Right lobe of liver (tissue), 6 donors: ENCODE measurements at regions not wholly inside any gene's neighbourhood (a gene's known extent, or its start where the extent isn't known, plus 50 kb on each side); places are given as distances from the start of the nearest gene placed in this dataset.

ENCODE experiments used
- ATAC-seq, 4 donors: fragments of 200-7000 bp; cut with Tn5 transposase; one replicate each; pipeline ENCODE4 v1.9.1; 2020; ENCODE audit warnings: mild to moderate bottlenecking in 4 of 4, moderate library complexity in 4 of 4
- DNase-seq, 3 donors: peaks; one replicate each; pipeline ENCODE4 v3.0.0-alpha.2; 2020
- H3K27ac ChIP-seq, 3 donors: fragments of 200-600 bp; one replicate each; pipeline ENCODE4 v1.8.0; 2022
- H3K27me3 ChIP-seq, 2 donors: fragments of 200-600 bp; one replicate each; pipeline ENCODE4 v1.8.0; 2022
- H3K36me3 ChIP-seq, 4 donors: fragments of 200-600 bp; sonication (generic) in 1 of 4; one replicate each; pipeline versions ENCODE4 v1.5.1 to v1.8.0; 2017 to 2022; ENCODE audit warnings: control low read depth in 1 of 4
- H3K4me1 ChIP-seq, 4 donors: fragments of 200-600 bp; sonication (generic) in 1 of 4; one replicate each; pipeline versions ENCODE4 v1.5.1 to v1.8.0; 2017 to 2022; ENCODE audit warnings: control low read depth in 1 of 4
- H3K4me3 ChIP-seq, 3 donors: fragments of 200-600 bp; one replicate each; pipeline ENCODE4 v1.8.0; 2022
- H3K9me3 ChIP-seq, 4 donors: fragments of 200-600 bp; sonication (generic) in 1 of 4; one replicate each; pipeline versions ENCODE4 v1.5.1 to v1.8.0; 2017 to 2022; ENCODE audit warnings: control low read depth in 1 of 4
- POLR2A ChIP-seq: fragments of 450-650 bp; IDR thresholded peaks from one replicate; pipeline ENCODE4 v1.6.1; 2017; ENCODE audit warnings: antibody characterized with exemption, mild to moderate bottlenecking
- WGBS: methylation state at CpG from one replicate; pipeline ENCODE4 v1.1.6; 2018; ENCODE audit warnings: low coverage, low lambda C conversion rate; ENCODE audit not compliant: insufficient coverage; ENCODE audit errors: missing lambda C conversion rate; 5-methylcytosine and 5-hydroxymethylcytosine counted together
- intact Hi-C, 2 donors: fragments of 100-400 bp; cut with DNase I; formaldehyde crosslinking; loops; one replicate each; pipeline versions ENCODE4 v1.11.2 to v1.14.1; 2022
- TF ChIP-seq, protein P1 (sequence below), 4 donors: fragments of 200-600 bp in 3 of 4; fragments of 450-650 bp in 1 of 4; IDR thresholded peaks; one replicate each; pipeline versions ENCODE4 v1.5.1 to v1.8.0; 2016 to 2022; ENCODE audit warnings: antibody characterized with exemption in 4 of 4, mild to moderate bottlenecking in 2 of 4
- donor health status: DM: no; HTN: yes; CAD: no.
- donor health status: DM: no; HTN: no; CAD: no.
- donor health status: DM: no; HTN: no; CAD: no.
- donor health status: DM: no; HTN: yes; CAD: no.
- donor health status: DM: no; HTN: yes; CAD: no.

DNA sequence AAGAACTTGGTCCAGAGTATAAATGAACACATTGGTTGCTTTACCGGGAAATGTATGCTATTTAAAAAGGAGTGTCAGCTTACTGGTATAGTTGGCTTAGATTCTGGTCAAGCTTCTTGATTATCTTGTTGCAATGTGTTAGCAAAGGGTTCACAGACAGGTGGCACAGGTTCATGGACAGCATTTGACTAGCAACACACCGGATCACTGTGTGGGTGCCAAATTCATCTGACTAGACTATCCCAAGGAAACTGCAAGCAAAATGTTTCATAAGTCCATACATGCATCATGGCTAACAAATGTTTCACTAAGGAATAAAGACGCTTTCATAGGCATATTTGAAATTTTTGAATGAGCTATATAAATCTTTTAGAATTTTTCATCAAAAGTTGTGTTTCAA is 274.1 kb downstream of the PLK2 start:
- no peak for TF ChIP-seq POLR2A
- TF ChIP-seq, protein P1, sequence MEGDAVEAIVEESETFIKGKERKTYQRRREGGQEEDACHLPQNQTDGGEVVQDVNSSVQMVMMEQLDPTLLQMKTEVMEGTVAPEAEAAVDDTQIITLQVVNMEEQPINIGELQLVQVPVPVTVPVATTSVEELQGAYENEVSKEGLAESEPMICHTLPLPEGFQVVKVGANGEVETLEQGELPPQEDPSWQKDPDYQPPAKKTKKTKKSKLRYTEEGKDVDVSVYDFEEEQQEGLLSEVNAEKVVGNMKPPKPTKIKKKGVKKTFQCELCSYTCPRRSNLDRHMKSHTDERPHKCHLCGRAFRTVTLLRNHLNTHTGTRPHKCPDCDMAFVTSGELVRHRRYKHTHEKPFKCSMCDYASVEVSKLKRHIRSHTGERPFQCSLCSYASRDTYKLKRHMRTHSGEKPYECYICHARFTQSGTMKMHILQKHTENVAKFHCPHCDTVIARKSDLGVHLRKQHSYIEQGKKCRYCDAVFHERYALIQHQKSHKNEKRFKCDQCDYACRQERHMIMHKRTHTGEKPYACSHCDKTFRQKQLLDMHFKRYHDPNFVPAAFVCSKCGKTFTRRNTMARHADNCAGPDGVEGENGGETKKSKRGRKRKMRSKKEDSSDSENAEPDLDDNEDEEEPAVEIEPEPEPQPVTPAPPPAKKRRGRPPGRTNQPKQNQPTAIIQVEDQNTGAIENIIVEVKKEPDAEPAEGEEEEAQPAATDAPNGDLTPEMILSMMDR (IDR thresholded peaks at IDR 0.05): no peak
- Histone ChIP-seq H3K9me3 (no peaks in the 10 kb centered on the region), H3K4me1 (peaks cover 0 to 14% (median 0%) of the 10 kb centered on the region in 4 donors), H3K27me3 (no peaks in the 10 kb centered on the region), H3K27ac (no peak overlapping the region), H3K36me3 (no peaks in the 10 kb centered on the region), H3K4me3 (no peak overlapping the region)
- no peak for DNase-seq
- WGBS: 50% methylated on average over 3 of the region's 3 CpGs
- intact Hi-C loops: no loop called here
- ATAC-seq: peak in 2 of 4 donors; percentile 42 to 53

DNA sequence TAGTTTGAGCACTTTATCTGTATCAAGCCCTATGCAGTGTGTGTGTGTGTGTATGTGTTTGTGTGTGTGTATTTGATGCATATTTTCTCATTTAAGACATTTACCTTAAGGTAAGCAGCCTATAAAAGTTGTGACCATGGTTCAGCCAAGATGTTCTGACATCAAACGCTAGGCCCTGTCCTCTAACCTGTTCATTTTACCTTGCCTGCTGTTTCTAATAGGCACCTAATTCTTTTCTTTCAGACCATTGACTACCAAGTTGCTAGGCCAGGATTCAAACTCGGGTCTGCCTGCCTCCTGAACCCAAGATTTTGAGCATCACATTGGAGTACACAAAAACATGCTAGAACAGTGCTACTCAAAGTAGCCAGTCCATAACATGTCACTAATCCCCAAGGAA is 274.5 kb downstream of the PLK2 start:
- peaks cover 0 to 14% (median 0%) of the 10 kb centered on the region in 4 donors for H3K4me1 ChIP-seq
- DNase-seq (no peak), ATAC-seq (no peak)
- no peak overlapping the region for H3K27ac ChIP-seq
- TF ChIP-seq, protein P1 (IDR thresholded peaks at IDR 0.05): no peak
- TF ChIP-seq POLR2A: no peak
- no peak overlapping the region for H3K4me3 ChIP-seq
- intact Hi-C loops: no loop called here
- WGBS: 82% methylated on average over 2 of the region's 2 CpGs
- no peaks in the 10 kb centered on the region for H3K36me3 ChIP-seq
- H3K27me3 ChIP-seq: no peaks in the 10 kb centered on the region
- H3K9me3 ChIP-seq: no peaks in the 10 kb centered on the region

DNA sequence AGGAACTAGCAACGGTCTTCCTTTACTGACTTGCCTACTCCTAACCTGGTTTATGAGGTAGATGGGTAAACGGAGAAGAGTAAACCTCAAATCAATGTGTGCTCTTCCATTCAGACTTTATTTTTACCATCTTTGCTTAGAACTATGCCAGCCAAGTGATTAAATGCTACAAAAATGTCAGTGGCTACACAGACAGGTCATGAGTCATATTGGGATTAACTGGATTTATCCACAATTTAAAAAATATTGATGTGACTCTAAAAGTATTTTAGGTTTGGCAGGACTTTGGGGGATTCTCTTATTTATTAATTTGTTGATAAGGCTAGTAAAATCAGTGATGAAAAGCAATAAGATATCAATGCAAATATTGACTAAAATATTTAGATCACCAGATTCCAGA is 275.0 kb downstream of the PLK2 start:
- no peaks in the 10 kb centered on the region for H3K27me3 ChIP-seq
- DNase-seq (no peak), ATAC-seq (peak in 1 of 4 donors; percentile 17)
- H3K36me3 ChIP-seq: no peaks in the 10 kb centered on the region
- no peaks in the 10 kb centered on the region for H3K9me3 ChIP-seq
- TF ChIP-seq POLR2A: no peak
- TF ChIP-seq, protein P1 (IDR thresholded peaks at IDR 0.05): no peak
- peaks cover 0 to 14% (median 0%) of the 10 kb centered on the region in 4 donors for H3K4me1 ChIP-seq
- 68% methylated on average over 2 of the region's 2 CpGs for WGBS
- intact Hi-C loops: no loop called here
- H3K4me3 ChIP-seq: no peak overlapping the region
- no peak overlapping the region for H3K27ac ChIP-seq

DNA sequence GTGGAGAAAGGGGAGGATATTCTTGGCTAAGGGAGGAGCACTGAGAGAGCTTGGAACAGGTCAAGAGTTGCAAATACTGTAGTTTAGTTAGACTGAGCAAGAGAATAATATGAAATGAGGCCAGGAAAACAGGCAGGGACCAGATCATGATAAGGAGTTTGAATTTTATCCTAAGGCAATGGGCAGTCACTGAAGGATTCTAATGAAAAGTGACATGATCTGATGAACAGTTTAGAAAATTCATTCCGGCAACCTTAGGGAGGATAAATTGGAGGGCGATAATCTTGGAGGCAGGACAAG is 276.1 kb downstream of the PLK2 start:
- DNase-seq: no peak
- no peak for ATAC-seq
- TF ChIP-seq POLR2A: no peak
- no peaks in the 10 kb centered on the region for H3K9me3 ChIP-seq
- no peak overlapping the region for H3K4me3 ChIP-seq
- intact Hi-C loops: no loop called here
- H3K4me1 ChIP-seq: peaks cover 0 to 14% (median 0%) of the 10 kb centered on the region in 4 donors
- 100% methylated on average over 2 of the region's 2 CpGs for WGBS
- H3K27me3 ChIP-seq: no peaks in the 10 kb centered on the region
- no peaks in the 10 kb centered on the region for H3K36me3 ChIP-seq
- no peak overlapping the region for H3K27ac ChIP-seq

DNA sequence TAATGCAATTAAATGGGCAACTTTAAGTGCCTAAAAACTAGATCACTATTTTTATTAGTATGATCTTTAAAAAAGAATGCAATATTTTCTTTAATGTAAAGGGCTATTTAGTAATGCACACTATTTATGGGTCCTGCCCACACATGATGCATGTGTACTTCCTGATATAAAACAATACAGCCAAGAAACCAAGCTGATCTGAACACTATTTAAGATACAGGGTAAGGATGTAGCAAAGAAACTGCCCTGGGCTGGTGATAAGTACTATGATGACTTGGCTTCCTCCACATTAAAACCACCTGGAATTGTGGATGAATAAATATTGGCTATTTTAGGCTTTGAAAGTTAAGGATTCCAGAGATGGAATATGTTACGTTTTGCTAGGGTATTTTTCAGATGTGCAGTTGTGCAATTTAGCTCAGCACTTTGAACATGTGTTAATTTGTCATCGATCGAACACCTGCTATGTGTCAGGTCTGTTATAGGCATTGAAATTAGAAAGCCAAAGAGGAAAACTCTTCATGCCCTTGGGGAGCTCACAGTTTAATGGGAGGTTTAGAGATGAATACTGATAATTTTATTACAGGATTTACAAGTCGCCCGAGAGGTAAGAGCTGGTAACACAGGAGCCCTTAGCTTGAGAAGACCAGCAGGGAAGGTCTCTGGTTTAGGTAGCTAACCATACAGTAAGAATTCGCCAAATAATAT is 276.7 kb downstream of the PLK2 start:
- 78% methylated on average over 6 of the region's 6 CpGs for WGBS
- DNase-seq (no peak), ATAC-seq (no peak)

More for the DNA sequence above, 276.7 kb downstream of the PLK2 start:
- no peak for TF ChIP-seq POLR2A
- Histone ChIP-seq H3K4me3 (no peak overlapping the region), H3K36me3 (no peaks in the 10 kb centered on the region), H3K9me3 (no peaks in the 10 kb centered on the region), H3K27ac (no peak overlapping the region), H3K4me1 (peaks cover 0 to 14% (median 0%) of the 10 kb centered on the region in 4 donors), H3K27me3 (no peaks in the 10 kb centered on the region)
- intact Hi-C loops: no loop called here
